Activated naive CD8-positive, alpha-beta T cell treated with anti-CD3 and anti-CD28 coated beads, Interleukin-2, amount 50 U/mL, for 24 hours (primary cell): ENCODE measurements at regions not wholly inside any gene's neighbourhood (a gene's known extent, or its start where the extent isn't known, plus 50 kb on each side); places are given as distances from the start of the nearest gene placed in this dataset.

ENCODE experiments used
- ATAC-seq: fragments of 150-1000 bp; cut with Tn5 transposase; one replicate; pipeline ENCODE4 v1.10.0; 2021
- DNase-seq: peaks from one replicate; pipeline ENCODE4 v3.0.0; 2021
- H3K27ac Mint-ChIP-seq: one replicate; pipeline ENCODE4 v1.8.0; 2021; ENCODE audit warnings: mild to moderate bottlenecking, mixed read lengths
- H3K27me3 Mint-ChIP-seq: one replicate; pipeline ENCODE4 v1.8.0; 2021; ENCODE audit warnings: mixed read lengths
- H3K36me3 Mint-ChIP-seq: one replicate; pipeline ENCODE4 v1.8.0; 2021; ENCODE audit warnings: low read depth, mixed read lengths
- H3K4me1 Mint-ChIP-seq: one replicate; pipeline ENCODE4 v1.8.0; 2021; ENCODE audit warnings: mixed read lengths
- H3K4me3 Mint-ChIP-seq: one replicate; pipeline ENCODE4 v1.8.0; 2021; ENCODE audit warnings: mild to moderate bottlenecking, moderate library complexity, mixed read lengths
- H3K9me3 Mint-ChIP-seq: one replicate; pipeline ENCODE4 v1.8.0; 2021; ENCODE audit warnings: mixed read lengths

DNA sequence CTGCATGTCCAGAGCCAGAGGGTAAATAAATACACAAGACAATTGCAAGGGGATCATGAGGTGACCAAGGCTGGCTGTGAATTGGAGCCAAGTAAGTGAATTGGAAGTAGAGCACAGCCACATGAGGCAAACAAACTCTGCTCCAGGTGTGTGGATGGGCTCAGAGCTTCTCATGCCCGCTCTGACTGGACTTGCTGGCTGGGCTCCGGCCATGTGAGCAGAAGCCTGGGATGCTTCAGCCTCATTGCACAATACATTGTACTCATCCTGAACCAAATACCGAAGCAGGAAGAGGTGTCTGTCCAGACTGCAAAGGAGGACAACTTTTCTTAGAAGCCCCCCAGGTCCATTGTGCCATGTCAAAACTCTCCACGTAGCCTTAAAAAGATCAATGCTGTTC, 193.0 kb downstream of the TTC8 start:
- Mint-ChIP-seq H3K27ac (no peak overlapping the region), H3K27me3 (peaks cover 28% of the 10 kb centered on the region), H3K36me3 (no peaks in the 10 kb centered on the region), H3K9me3 (no peaks in the 10 kb centered on the region), H3K4me1 (no peaks in the 10 kb centered on the region), H3K4me3 (no peak overlapping the region)
- ATAC-seq (no peak), DNase-seq (no peak)

DNA sequence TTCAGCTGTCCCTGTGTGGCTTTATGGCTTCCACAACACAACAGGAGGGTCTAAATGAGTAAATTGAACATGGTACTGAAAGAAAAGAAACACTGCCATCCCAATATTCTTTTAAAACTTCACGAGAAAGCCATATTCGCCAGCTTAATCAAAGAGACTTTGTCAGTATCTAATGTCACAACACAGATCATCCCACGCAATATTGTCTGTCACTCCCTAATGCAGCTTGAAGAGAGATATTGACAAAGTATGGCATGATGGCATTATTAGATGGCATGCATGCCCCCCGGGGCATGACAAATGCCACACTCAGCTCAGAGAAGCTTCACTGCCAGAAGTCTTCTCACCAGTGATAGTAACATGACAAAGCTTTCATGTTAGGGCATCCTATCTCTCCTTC, 197.8 kb downstream of the TTC8 start:
- Mint-ChIP-seq H3K27me3 (peaks cover 42% of the 10 kb centered on the region), H3K36me3 (no peaks in the 10 kb centered on the region), H3K9me3 (no peaks in the 10 kb centered on the region), H3K4me1 (no peaks in the 10 kb centered on the region), H3K4me3 (no peak overlapping the region), H3K27ac (no peak overlapping the region)
- no peak for DNase-seq
- no peak for ATAC-seq

DNA sequence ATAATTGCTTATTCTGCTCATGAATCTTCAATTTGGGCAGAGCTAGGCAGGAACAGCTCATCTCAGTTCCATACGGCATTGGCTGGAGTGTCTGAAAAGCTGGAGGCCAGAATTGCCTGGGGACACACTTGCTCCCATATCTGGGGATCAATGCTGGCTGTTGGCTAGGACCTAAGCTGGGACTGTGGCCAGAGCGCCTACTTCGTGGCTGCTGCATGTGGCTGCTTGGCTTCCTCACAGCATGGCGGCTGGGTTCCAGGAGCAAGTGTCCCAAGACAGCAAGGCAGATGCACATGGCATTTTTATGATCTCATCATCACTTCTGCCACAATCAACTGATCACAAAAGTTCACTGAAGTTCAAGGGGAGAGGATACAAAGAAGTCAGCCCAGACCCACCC, 200.2 kb downstream of the TTC8 start:
- peaks cover 2% of the 10 kb centered on the region for H3K4me1 Mint-ChIP-seq
- H3K9me3 Mint-ChIP-seq, result no peaks in the 10 kb centered on the region
- ATAC-seq, result no peak
- no peaks in the 10 kb centered on the region for H3K36me3 Mint-ChIP-seq
- no peak for DNase-seq
- H3K27ac Mint-ChIP-seq, result no peak overlapping the region
- no peak overlapping the region for H3K4me3 Mint-ChIP-seq
- H3K27me3 Mint-ChIP-seq, result peaks cover 62% of the 10 kb centered on the region

DNA sequence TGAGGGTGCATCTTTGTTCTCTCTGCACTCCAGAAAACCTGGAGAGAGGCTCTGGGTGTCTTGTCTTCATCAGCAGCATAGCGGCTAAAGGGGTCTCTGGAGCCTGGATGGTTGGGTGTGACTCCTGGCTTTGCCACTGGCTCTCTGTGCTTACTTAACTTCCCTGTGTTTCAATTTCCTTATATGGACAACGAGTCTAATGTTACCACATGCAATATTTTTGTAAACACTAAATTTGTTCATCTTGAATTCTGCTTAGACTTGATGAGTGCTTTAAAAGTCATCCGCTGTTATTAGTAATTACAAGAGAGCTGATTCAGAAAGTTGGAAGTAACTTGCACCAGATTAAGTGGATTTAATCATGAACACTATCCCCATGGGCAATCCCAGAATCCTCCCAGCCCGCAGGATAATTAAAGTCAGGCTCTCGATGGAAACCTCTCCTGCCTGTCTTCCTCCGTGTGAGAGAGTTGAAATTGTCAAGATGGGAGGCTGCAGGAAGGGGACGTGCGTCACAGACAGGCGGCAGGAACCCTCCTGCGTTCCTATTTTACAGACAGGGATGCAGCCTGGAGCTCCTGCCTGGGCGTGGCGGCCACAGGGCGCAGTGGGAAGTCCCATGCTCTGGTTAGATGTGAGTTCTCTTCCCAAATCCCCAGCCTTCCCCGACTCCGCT, 201.2 kb downstream of the TTC8 start:
- H3K27me3 Mint-ChIP-seq, result peaks cover 67% of the 10 kb centered on the region
- H3K9me3 Mint-ChIP-seq, result no peaks in the 10 kb centered on the region
- no peaks in the 10 kb centered on the region for H3K36me3 Mint-ChIP-seq
- H3K4me1 Mint-ChIP-seq, result peaks cover 2% of the 10 kb centered on the region
- no peak overlapping the region for H3K4me3 Mint-ChIP-seq
- no peak for DNase-seq
- no peak overlapping the region for H3K27ac Mint-ChIP-seq
- ATAC-seq, result no peak

DNA sequence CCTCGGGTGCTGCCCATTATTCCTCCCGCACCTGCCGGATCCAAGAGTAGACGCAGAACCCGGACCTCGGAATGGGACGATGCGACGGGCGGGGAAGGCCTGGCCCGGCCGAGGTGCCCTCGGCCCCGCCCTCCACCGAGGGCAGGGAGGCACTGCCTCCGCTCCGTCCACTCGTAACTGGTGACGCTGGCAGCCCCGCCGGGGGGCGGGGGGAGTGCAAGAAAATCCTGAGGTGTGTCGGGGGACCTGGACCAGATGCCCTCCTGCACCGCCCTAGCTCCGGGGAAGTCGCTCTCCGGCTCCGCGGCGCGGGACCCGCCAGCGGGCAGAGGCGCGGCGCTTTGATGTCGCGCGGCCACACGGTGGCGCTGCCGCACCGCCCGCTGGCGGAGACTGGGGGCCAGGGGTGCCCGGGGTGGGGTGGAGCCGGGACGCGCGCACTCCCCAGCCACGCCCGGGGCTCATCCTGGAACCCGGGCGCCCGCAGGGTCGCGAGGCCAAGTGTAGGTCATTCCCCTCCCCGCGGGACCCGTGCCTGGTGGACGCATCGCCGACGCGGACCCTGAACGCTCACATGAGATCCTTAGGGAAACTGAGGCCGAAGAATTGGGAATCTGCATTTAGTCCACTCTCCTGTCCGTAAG, 202.8 kb downstream of the TTC8 start:
- H3K36me3 Mint-ChIP-seq, result no peaks in the 10 kb centered on the region
- H3K4me1 Mint-ChIP-seq, result peaks cover 2% of the 10 kb centered on the region
- no peaks in the 10 kb centered on the region for H3K9me3 Mint-ChIP-seq
- no peak overlapping the region for H3K27ac Mint-ChIP-seq
- peak overlapping the region; percentile 56 for H3K4me3 Mint-ChIP-seq
- peak; percentile 90 for ATAC-seq
- H3K27me3 Mint-ChIP-seq, result peaks cover 57% of the 10 kb centered on the region
- DNase-seq, result peak; percentile 67

DNA sequence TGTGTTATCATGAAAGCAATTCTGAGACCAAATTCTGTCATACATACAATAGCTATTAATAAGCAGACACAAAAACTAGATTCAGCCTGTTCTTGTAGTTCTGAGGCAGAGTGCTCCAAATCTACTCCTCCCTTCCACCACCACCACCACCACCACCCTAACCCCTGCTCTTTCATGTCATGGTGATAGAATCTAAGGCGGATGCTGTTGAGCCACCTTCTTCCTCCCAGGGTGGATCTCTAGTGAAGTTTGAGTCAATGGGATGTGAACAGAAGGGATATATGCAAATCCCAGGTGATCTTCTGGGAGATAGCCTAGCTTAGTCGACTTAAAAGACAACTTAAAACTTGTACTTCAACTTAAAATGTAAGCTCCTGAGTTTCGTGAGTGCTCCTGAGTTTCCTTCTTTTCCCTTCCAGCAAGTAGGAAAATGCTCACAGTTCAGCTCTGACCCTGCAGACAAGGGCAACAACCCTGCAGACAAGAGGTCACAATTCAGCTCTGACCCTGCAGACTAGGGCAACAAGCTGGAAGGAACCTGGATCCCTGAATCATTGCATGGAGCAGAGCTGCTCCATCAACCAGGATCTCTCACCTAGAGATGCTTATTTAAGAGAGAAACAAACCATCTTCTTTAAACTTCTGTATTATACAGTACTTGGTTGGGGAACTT, 204.1 kb downstream of the TTC8 start:
- Mint-ChIP-seq H3K9me3 (no peaks in the 10 kb centered on the region), H3K27ac (no peak overlapping the region), H3K36me3 (no peaks in the 10 kb centered on the region), H3K4me1 (peaks cover 2% of the 10 kb centered on the region), H3K27me3 (peaks cover 55% of the 10 kb centered on the region), H3K4me3 (no peak overlapping the region)
- DNase-seq (no peak), ATAC-seq (no peak)

DNA sequence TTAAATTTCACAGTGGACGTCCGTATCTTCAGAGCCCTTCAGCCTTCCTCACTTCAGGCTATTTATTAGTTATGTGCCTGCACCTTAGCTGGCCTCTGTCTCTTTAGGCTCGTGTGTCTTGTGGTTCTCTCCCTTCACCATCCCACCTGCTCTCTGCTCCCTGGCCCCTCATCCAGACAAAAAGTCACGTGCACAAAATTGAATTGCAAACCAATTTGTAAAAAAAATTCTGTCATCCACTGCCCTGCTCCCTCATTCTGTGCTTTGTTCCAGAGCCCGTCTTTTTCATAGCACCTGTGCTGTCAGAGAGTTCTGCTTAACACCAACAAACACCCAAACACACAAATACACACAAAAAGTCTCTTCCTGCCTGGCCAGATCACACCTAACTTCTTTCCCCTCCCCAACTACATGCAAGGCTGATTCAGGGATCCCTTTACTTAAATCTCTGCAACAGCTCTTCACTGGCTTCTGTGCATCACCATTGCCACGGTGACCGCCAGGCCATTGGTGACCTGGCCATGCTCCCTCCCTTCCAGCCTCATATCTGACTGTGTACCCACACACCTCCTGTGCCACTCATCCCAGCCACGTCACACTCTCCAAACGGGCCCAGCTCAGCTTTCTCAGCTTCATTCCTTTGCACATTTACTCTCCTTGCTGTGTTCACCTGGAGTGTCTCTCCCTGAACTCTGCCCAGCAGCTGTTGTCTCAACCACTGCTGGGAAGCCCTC, 205.7 kb downstream of the TTC8 start:
- peaks cover 2% of the 10 kb centered on the region for H3K4me1 Mint-ChIP-seq
- DNase-seq (no peak), ATAC-seq (no peak)
- no peak overlapping the region for H3K27ac Mint-ChIP-seq
- no peaks in the 10 kb centered on the region for H3K36me3 Mint-ChIP-seq
- H3K4me3 Mint-ChIP-seq, result no peak overlapping the region
- H3K9me3 Mint-ChIP-seq, result no peaks in the 10 kb centered on the region
- H3K27me3 Mint-ChIP-seq, result peaks cover 45% of the 10 kb centered on the region

DNA sequence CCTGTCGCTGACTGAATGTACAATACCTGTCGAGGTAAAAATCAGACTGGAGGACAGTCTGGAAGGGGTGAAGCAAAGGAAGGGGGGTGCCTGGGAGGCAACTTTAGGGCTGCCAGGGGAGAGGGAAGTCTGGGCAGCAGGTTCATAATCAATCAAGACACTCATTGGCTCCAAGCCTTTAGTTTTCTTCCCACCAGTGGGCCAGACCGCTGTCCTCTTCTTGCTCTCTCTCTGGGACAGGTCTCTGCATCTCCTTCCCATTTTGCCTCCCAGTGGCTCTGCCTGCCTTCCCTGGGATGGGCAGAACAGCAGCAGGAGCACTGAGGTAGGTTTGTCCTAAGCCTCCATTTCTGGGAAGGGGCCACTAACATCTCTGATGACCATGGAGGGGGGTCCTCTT, 206.5 kb downstream of the TTC8 start:
- Mint-ChIP-seq H3K27me3 (peaks cover 44% of the 10 kb centered on the region), H3K36me3 (no peaks in the 10 kb centered on the region), H3K9me3 (no peaks in the 10 kb centered on the region), H3K4me1 (peaks cover 2% of the 10 kb centered on the region), H3K27ac (no peak overlapping the region), H3K4me3 (no peak overlapping the region)
- no peak for ATAC-seq
- no peak for DNase-seq

DNA sequence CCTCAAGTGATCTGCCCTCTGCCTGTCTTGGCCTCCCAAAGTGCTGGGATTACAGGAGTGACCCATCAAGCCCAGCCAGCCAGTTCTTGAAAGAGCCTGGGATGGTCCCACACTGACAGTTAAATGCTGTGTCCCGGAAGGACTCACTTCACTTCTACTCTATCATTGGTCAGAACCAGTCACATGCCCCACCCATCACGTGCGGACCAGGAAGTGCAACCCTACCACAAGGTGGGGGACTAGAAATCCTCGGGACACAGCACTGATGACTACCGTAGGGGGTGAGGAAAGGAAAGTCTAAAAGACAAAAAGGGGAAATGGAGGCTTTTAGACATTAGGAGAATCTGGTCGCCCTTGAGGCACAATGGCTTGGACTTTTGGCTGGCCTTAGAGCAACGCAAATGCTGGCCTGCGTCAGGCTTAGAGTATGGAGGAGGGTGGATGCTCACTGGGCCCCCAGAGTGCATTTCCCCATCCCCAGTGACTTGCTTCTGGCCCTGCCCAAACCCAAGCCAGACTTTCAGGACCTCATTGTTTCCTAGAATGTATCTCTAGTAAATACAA, 207.7 kb downstream of the TTC8 start:
- Mint-ChIP-seq H3K9me3 (no peaks in the 10 kb centered on the region), H3K4me3 (no peak overlapping the region), H3K27ac (no peak overlapping the region), H3K4me1 (peaks cover 2% of the 10 kb centered on the region), H3K27me3 (peaks cover 45% of the 10 kb centered on the region), H3K36me3 (no peaks in the 10 kb centered on the region)
- DNase-seq, result no peak
- ATAC-seq, result no peak

DNA sequence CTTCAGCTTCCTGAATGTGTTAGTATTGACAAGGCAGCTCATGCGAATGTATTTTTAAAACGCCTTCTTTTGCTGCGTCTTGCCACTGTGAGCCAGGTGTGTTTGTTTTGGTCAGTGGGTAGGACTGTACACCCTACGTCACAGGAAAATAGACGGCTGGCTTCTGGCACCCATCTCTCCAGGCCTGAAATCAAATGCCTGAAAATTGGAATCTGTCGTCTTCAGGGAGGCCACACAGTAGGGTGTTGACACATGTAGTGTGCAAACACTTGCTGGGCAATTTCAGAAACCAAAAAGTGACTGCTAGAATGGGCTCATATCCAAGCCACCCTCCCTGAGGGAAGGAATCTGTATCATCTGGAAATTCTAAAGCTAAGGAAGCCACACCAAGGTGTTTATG, 209.3 kb downstream of the TTC8 start:
- no peaks in the 10 kb centered on the region for H3K4me1 Mint-ChIP-seq
- no peak for DNase-seq
- no peaks in the 10 kb centered on the region for H3K36me3 Mint-ChIP-seq
- H3K27ac Mint-ChIP-seq, result no peak overlapping the region
- no peak overlapping the region for H3K4me3 Mint-ChIP-seq
- H3K27me3 Mint-ChIP-seq, result peaks cover 44% of the 10 kb centered on the region
- ATAC-seq, result no peak
- no peaks in the 10 kb centered on the region for H3K9me3 Mint-ChIP-seq

DNA sequence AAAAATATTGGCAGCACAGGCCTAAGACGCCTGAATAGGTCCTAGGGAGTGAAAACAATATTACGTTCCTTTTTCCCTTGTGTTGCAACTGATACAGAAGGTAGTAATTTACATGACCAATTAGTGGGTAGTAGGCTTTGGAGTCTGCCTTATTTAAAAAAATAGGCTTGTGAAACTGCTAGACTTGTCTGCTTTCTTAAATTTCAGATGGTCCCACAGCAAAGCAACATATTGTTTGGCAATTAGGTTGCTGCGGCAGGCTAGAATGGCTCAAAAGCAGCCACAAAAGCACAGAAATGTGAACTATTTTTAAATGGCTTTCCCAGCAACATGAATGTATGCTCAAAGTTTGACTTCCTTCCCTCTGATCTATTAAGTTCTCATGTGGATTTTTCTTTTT, 211.9 kb downstream of the TTC8 start:
- DNase-seq (no peak), ATAC-seq (no peak)
- Mint-ChIP-seq H3K27me3 (peaks cover 33% of the 10 kb centered on the region), H3K27ac (no peak overlapping the region), H3K4me3 (no peak overlapping the region), H3K36me3 (peaks cover under 1% of the 10 kb centered on the region), H3K4me1 (peaks cover 12% of the 10 kb centered on the region), H3K9me3 (no peaks in the 10 kb centered on the region)

DNA sequence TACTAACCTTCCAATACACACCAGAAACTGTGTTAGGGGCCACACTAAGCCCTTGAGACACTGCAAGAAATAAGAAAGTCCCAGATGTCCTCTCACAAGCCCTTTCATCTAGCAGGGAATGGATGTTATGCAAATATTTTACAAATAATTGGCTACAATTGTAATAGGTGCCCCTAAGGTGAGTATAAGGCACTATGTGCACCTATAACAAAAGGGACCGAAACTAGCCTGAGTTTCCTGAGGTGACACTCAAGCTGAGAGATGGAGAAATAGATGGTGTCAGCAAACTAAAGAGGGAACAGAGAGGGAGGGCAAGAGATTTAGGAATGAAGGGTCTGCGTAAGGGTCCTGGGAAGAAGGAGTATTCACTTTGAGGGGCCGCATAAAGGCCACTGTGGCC, 212.6 kb downstream of the TTC8 start:
- H3K4me1 Mint-ChIP-seq, result peaks cover 12% of the 10 kb centered on the region
- peaks cover 3% of the 10 kb centered on the region for H3K36me3 Mint-ChIP-seq
- ATAC-seq, result no peak

DNA sequence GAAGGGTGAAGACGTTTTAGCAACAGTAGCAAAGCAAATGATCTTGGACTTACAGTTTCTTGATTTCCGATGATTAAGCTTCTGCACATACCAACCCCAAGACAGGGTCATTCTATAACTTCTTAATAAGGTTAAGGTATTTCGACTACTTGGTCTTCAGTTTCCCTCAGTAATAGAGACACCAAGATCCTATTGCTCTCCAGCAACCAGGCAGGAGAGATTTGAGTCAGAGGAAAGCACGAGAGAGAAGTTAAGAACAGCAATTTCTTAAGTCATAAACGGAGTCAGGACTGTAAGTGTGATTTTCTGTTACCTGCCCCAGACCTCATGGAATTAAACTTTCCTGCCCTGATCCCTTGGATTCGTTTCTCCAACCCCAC, 215.6 kb downstream of the TTC8 start:
- DNase-seq (no peak), ATAC-seq (peak; percentile 24)
- Mint-ChIP-seq H3K27ac (no peak overlapping the region), H3K4me1 (peaks cover 12% of the 10 kb centered on the region), H3K27me3 (peaks cover 33% of the 10 kb centered on the region), H3K9me3 (peaks cover 6% of the 10 kb centered on the region), H3K4me3 (peak overlapping the region; percentile 72), H3K36me3 (peaks cover 6% of the 10 kb centered on the region)

More for the DNA sequence above, 212.6 kb downstream of the TTC8 start:
- H3K9me3 Mint-ChIP-seq, result no peaks in the 10 kb centered on the region
- H3K27ac Mint-ChIP-seq, result no peak overlapping the region
- no peak for DNase-seq
- peaks cover 33% of the 10 kb centered on the region for H3K27me3 Mint-ChIP-seq
- no peak overlapping the region for H3K4me3 Mint-ChIP-seq

DNA sequence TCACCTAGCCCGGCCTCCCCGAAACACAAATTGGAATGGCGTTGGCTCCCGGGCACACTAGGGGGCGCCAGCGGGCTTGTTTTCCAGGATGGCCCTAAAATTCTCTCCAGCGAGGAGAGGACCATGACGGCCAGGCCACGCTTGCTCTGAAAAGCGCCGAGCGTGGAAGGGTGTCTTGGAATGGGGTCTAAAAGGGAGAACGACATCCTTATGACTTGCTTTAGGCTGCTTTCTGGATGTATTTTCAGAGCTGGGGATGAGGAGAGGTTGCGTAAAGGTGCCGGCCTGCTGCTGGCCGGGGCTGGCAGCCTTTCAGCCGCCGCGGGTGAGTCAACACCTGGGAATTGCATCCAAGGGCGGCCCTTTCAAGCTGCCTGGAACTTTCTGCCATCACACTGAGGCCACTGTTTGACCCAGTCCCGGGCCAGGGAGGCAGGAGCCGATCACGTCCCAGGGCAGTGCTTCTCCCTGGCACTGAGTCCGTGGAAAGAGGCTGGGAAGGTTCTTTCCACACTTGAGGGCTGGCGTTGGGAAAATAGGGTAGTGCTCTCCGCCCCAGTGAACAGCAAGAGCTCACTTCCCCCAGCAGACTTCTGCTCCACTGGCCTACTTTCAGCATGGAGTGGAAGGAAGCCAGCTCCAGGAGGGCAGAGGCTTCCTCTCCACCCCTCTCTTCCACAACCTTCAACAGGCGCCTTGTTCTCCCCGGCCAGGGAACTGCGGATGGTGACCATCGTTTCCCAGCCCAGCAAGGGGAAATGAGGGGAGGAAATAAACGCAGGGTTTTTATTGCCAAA, 216.2 kb downstream of the TTC8 start:
- ATAC-seq, result peak; percentile 73
- Mint-ChIP-seq H3K4me1 (peaks cover 12% of the 10 kb centered on the region), H3K27me3 (peaks cover 28% of the 10 kb centered on the region), H3K4me3 (peak overlapping the region; percentile 72), H3K27ac (peak overlapping the region; percentile 67), H3K36me3 (peaks cover 6% of the 10 kb centered on the region), H3K9me3 (peaks cover 6% of the 10 kb centered on the region)
- DNase-seq, result peak; percentile 91
